Stimulated activated CD4-positive, alpha-beta T cell treated with anti-CD3 and anti-CD28 coated beads, Interleukin-1b, Interleukin-23, amount 100 ng/mL, for 24 hours (primary cell): ENCODE measurements at regions not wholly inside any gene's neighbourhood (a gene's known extent, or its start where the extent isn't known, plus 50 kb on each side); places are given as distances from the start of the nearest gene placed in this dataset.

ENCODE experiments used
- DNase-seq, 4 experiments: peaks; one replicate each; pipeline ENCODE4 v3.0.0-alpha.2; 2020; ENCODE audit warnings: low read depth in 4 of 4, low spot score in 1 of 4

DNA sequence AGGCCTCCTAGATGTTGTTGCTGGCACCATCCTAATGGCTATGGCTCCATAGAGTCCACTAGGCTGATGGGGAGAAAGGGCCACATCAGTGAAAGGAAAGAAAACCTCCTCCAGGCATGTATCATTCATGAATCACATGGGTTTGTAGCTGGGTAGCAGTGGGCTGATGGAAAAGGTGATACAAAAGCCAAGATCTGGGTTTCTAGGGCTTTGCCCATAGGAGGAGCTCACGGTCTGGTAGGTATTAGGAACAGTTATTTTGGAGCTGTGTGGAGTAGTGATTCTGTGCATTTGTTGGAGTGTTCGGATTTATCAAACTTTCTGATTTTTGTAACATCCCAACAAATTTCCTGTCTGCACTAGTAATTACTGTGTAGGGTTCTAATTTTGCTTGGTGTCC is 259.2 kb downstream of the SLC4A3 start:
- no peak for DNase-seq

DNA sequence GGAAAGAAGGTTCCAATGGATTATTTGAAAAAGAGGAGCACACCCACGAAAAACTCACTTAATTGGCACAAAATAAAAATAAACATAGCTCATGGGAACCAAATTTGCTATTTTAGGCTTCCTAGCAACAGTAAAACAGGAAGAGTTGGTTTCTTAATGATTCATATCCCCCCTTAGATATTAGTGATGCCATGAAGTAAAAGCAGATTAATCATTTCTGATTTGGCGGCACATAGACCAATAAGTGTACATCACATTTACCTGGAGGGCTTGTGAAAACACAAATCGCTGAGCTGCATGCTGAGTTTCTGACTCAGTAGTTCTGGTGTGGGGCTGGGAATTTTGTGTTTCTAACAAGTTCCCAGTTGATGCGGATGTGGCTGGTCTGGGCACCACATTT is 260.4 kb downstream of the SLC4A3 start:
- DNase-seq: no peak

DNA sequence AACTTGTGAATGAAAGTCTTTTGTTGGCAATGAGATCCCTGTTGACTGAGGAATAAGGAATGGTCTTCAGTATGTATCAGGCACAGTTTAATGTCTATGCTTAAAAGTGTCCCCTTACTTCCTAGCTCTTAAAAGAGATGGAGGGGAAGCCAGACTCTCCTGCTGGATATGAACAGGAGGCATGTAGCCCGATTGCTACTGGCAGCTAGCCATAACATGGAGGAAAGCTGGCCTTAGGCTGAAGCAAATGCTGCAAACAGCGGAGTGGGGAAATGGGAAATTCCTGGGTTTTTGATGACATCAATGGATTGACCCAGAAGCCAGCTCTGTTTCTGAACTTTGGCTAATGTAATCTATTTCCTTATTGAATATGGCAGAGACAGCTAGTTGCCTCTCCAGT is 266.1 kb downstream of the SLC4A3 start:
- no peak for DNase-seq

DNA sequence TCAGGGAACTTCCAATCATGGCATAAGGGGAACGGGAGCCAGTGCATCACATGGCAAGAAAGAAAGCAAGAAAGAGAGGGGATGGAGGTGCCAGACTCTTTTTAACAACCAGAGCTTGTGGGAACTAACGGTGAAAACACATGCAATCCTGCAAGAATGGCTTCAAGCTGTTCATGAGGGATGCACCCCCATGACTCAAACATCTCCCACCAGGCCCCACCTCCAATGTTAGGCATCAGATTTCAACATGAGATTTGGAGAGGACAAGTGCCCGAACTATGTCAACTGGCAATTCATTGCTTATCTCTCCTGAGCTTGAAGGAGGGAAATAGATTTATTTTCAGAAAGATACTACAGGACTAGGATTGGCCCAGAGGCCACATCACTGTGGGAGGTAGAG is 270.0 kb downstream of the SLC4A3 start:
- no peak for DNase-seq

- no peak for DNase-seq
Observed at GRCh38 chr2:219901155-219901554, 273.7 kb downstream of the SLC4A3 start.

DNA sequence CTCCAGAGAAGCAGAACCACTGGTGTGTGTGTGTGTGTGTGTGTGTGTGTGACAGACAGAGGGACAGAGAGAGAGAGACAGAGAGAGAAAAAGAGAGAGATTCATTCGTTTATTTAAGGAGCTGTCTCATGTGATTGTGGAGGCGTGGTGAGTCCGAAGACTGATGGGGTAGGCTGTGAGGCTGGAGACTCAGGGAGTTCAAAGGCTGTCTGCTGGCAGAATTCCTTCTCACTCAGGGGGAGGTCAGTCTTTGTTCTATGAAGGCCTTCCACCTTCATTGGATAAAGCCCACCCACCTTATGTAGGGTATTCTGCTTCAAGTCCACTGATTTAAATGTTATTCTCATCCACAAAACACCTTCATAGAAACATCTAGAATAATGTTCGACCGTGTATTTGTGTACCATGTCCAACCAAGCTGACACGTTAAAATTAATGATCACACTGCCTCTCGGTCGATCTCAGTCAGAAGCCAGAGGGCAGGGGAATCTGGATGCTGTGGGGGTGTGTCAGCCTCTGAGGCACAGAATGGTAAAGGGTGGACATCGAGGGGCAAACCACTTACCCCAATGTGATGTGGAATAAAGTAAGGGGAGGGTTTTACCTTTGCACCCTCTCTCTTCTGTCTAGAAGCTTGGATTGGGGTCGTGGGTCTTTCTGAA is 275.6 kb downstream of the SLC4A3 start:
- DNase-seq: no peak

GRCh38 chr2:219905640-219906039 is 278.2 kb downstream of the SLC4A3 start:
- no peak for DNase-seq

DNA sequence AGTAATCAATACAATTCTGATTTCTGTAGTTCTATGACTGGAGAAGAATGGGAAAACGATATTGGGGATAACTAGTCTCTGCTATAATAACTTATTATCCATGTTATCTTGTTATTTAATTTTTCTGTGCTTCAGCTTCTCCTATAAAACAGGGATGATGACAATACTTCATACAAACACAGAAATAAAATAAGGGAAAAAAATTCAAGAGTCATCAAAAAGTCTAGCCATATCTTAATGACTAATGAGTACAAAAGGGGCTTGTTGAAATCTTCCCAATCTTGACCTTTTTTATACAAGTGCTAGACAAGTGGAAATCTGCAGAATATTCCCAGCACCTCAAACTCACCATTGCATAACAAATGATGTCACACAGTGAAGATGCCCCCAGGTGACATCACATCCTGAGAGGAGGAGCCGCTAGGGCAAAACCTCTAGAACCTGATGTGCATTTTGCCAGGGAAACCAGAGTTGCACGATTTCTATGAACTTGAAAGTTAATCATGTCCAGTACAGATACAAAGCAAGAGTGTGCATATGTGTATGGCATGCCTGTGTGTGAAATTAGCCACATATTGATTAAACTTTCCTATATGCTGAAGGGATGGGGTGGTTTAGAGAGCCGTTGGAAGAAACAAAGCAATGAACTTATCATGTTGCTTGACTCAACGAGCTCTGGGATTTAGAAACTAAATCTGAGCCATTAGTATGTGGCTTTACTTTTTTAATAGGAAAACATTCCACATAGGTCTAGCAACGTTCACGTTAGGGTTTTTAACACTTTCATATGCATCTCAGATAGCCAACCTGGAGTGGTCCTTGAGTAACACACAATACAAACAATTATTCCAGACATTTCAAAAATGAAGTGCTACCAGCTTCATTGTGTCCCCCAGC is 278.9 kb downstream of the SLC4A3 start:
- no peak for DNase-seq

DNA sequence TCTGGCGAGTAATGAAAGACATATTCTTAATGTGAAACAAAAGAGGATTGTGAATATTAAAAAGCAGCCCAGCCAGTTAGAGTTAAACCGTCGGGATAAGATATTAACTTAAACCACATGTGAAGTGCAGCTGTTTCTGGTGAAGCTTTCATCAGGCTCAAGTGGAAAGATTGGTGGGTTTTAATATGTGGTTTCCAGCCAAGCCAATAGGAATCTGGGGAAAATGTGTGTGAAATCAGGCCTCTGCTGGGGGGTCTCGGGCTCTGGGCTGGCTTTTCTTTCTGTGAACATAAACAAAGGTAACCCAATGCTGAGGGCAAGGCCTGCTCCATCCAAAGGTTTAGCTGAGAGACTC is 279.6 kb downstream of the SLC4A3 start:
- no peak for DNase-seq

DNA sequence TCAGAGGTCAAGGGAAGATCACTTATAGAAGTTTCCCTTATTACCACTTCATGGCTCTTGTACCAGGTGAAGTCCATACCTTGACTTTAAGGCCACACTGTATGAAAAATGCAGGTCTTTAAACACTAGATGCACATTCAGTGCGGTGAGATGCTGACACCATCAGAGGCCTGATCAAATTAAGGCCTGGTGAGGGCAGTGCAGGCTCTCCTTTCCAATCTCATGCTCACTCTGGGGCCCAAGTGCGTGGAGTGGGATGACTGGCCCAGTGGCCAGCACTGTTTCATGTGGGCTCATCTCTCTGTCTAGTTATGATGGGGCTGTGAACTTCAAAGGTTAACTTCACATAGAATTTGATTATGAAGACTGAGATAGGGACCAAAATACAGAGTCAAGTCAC is 281.1 kb downstream of the SLC4A3 start:
- no peak for DNase-seq

GRCh38 chr2:219911541-219911940 is 284.1 kb downstream of the SLC4A3 start:
- no peak for DNase-seq

DNA sequence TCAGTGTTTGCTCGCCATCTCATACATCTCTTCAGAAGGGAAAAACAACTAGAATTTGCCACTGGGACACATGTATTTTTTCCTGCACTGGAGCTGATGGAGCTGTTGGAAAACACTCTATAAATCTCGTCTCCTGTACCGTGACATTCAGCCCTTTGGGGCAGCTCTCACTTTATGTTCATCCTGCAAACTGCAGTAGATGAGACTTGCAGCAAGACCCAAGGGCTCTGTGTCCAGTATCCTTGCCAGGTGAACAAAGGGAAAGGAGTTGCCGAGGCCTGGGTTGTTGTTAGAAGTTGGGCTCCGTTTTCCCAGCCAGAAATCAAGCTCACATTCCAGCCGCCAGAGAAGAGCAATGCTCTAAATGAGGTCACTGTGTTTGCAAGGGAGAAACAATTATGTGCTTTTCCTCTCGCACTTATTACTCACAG is 285.1 kb downstream of the SLC4A3 start:
- DNase-seq: no peak

GRCh38 chr2:219914577-219914976 is 287.1 kb downstream of the SLC4A3 start:
- no peak for DNase-seq

DNA sequence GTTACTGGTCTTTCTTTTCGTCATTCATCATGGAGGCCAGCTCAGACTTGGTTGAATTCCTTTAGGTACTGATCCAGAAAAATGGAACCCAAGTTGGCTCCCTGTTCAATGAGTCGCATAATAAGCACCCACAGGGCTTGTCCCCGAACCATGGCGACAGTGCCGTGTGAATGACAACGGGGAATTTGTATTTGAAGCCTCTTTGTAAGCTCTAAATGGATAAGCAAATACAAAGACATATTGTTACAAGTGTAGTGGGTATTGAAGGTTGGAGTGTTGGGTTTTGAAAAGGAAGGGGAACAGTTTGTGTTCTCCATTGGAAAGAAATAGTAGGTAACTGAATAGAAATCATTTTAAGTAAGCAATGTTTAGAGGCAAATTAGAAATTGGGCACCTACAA is 288.9 kb downstream of the SLC4A3 start:
- no peak for DNase-seq

DNA sequence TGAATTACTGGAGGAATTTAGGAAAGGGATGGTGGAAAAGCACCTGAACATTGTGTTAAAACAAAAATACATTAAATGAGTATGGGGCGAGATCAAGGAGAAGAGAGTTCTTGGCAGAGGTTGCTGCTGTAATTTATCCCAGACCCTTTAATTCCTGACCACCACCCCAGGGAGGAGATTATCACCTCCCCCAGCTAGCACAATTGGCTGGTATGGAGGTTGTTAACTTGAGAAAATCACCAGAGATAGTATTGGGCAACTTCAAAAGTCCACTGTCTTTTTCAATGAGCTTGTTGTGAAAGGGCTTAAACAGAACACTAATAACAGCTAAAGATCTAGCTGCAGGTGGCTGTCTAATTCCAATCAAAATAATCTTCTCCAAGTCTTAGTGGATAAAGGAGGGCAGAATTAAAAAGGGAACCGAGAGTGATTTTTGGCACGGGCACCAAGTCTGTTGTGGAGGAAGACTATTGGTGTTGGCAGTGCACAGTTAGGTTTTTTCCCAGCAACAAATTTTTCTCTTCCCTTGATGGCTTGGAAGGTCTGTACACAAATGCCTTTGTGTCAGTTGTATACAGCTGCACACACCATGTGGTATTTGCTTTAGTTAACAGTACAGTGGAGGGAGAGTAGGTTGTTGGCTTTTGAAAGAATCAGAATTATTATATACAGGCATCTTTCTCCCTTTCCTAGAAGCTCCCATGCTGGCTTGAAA is 289.5 kb downstream of the SLC4A3 start:
- no peak for DNase-seq

DNA sequence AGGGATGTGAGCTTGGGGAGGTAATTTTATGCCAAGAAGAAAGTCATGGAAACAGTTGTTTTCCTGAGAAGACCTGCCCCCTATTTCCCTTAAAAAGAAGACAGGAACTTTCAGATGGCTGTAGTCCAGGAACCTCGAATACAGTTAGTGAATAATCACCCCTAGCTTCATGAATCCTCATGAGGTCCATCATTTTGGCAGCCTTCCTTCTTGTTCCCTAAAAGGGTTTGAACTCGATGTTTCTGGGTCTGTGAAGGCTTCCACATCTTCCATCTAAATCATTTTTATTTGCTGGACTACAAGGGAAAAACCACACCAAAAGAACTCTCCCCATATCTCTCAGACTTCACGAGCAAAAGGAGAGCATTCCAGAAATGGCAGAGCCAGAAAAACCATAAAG is 290.8 kb downstream of the SLC4A3 start:
- DNase-seq: no peak

GRCh38 chr2:219918944-219919343 is 291.5 kb downstream of the SLC4A3 start:
- no peak for DNase-seq

- no peak for DNase-seq
Observed at GRCh38 chr2:219919506-219919905, 292.1 kb downstream of the SLC4A3 start.

GRCh38 chr2:219929835-219930234 is 302.4 kb downstream of the SLC4A3 start:
- no peak for DNase-seq

GRCh38 chr2:219939647-219940046 is 312.2 kb downstream of the SLC4A3 start:
- DNase-seq: no peak

DNA sequence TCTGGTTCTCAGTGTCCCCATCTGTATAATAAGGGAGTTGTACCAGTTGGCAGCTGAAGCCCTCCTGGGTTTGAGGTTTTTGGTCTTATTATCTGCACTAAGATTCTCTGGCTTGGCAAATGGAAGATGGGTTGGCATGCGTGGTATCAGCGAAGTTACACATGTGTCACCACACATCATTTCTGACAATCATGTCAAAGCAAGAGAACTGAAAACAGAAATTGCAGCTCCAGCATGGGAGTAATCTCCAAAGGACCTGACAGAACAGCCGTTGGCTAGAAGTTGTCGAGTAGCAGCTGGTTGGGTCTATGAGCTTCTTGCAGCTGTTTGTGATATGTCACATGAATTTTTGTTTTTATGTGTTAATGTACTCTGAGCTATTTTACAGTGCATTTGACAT is 317.4 kb downstream of the SLC4A3 start:
- no peak for DNase-seq

GRCh38 chr2:219946021-219946420 is 318.6 kb downstream of the SLC4A3 start:
- DNase-seq: no peak
